KOPT-K1 (cell line): ENCODE measurements at regions not wholly inside any gene's neighbourhood (a gene's known extent, or its start where the extent isn't known, plus 50 kb on each side); places are given as distances from the start of the nearest gene placed in this dataset.
"Not testable (repeated sequence)": the region's sequence is repeated elsewhere in the genome, so short reads cannot be mapped to it uniquely, and the experiment has no call there.

ENCODE experiments used
- H3K27ac ChIP-seq: fragments of 200-600 bp; sonication (generic); 2 replicates; pipeline ENCODE4 v1.5.1; 2016; ENCODE audit warnings: antibody characterized with exemption, mild to moderate bottlenecking, low read depth, low read length; ENCODE audit not compliant: poor library complexity, severe bottlenecking
- H3K36me3 ChIP-seq: fragments of 200-600 bp; sonication (generic); 2 replicates; pipeline ENCODE4 v1.5.1; 2017; ENCODE audit warnings: antibody characterized with exemption, mild to moderate bottlenecking, low read length, moderate library complexity; ENCODE audit not compliant: insufficient read depth
- H3K9me3 ChIP-seq: fragments of 200-600 bp; sonication (generic); 2 replicates; pipeline ENCODE4 v1.5.1; 2017; ENCODE audit warnings: antibody characterized with exemption, low read length, mild to moderate bottlenecking; ENCODE audit not compliant: insufficient read depth, poor library complexity, severe bottlenecking

DNA sequence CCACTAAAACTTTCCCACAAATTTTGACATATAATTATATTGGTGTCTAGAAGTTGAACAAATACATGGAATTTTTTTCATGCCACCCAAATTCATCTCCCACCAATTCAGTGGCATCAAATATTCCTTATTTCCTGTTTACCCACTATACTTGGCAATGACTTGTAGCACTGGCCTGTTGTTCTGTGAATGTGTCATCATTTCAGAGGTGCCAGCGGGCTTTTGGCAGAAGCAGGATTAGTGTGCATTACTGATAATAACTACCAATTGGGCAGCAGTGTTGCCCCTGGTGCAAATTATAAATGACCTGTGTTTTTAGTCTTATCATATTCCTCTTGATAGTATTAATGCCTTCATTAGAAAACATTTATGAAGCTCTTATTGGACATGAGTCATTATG lies 121.3 kb downstream of the TFAP2B start:
- no peaks in the 10 kb centered on the region for H3K36me3 ChIP-seq
- H3K9me3 ChIP-seq: no peaks in the 10 kb centered on the region
- H3K27ac ChIP-seq: no peak overlapping the region

DNA sequence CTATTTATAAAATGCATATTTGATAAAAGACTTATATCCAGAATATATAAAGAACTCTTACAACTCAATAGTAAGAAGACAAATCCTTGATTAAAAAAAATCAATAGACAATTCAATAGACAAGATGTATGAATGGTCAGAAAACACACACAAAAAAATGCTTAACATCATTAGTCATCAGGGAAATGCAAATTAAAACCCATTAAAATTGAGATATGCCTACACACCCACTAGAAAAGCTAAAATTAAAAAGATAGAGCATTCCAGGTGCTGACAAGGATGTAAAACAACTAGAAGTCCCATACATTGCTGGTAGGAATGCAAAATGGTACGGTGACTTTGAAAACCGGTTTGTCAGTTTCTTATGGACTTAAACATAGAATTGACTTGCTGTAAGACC lies 127.1 kb downstream of the TFAP2B start:
- Histone ChIP-seq H3K9me3 (no peaks in the 10 kb centered on the region), H3K36me3 (no peaks in the 10 kb centered on the region), H3K27ac (no peak overlapping the region)

DNA sequence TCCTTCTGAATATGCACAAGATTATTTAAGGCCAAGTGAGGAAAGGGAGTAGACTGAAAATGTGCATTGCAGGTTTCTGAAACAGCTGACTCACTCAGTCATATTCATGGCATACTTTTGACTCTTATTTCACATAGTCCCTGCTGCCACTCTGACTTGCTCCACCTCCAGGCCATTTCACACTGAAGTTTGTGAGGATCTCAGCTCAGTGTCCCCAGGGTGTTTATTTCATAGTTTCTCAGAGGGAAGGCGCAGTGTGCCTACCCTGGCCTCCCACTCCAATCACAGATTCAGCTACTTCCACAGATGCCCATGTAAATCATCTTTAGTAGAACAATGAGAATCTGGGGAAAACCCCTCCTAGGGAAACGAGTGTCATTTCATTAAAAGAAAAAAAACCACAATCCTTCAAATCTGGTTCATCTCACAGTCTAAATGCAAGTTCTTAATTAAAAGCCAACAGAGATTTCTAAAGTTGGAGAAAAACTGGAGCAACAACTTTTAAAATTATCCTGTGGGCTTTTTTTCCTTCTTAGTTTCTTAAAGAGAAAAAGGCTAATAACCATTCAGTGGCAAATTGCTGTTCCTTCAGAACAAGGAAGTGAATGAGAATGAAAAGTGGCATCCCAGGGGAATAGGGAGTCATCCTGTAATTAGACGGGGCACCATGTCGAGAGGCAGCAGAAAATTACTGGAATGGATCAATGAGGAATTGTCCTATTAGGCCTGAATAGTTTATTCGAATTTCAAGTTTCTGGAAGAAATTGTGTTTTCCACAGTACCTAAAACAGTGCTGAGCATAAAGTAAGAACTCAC lies 133.6 kb downstream of the TFAP2B start:
- Histone ChIP-seq H3K9me3 (no peaks in the 10 kb centered on the region), H3K27ac (no peak overlapping the region)

DNA sequence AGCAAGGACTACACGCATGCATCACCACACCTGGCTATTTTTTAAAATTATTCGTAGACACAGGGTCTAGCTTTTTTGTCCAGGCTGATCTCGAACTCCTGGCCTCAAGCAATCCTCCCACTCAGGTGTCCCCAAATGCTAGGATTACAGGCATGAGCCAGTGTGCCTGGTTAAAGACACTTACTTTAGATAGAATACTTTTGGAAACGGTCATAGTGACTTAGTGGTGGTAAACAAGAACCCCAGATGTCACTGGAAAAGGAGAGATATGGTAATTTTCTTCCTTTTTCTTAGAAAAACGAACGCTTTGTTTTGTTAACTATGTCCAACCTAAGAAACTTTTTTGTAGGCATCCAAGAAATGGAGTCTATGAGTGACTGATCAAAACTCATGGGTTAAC lies 137.3 kb downstream of the TFAP2B start:
- H3K27ac ChIP-seq: no peak overlapping the region
- H3K9me3 ChIP-seq: no peaks in the 10 kb centered on the region
- no peaks in the 10 kb centered on the region for H3K36me3 ChIP-seq

More for the DNA sequence above, 133.6 kb downstream of the TFAP2B start:
- H3K36me3 ChIP-seq: no peaks in the 10 kb centered on the region

DNA sequence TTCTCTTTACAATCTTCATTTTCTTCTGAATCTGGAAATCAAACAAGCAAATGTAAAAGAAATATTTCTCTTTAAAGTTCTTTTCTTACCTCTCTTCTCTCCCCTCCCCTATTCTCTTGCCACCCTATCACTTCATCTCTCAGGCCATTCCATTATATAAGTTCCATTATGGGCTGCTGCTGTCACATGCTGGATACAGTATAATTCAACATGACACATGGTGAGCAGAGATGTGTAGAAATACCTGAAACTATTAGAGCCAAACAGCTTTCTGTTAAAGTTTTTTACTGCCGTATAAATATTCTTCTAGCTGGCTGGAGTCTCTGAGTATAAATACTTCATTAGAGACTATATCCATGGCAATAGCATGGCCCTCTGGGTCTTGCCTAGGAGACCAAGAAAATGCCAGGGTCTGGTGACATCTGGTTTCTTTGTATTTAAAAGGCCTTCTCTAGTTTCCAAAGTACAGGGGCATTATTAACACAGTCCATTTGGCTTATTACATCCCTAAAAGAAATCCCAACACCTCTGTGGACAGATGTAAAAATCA lies 139.6 kb downstream of the TFAP2B start:
- Histone ChIP-seq H3K27ac (no peak overlapping the region), H3K36me3 (no peaks in the 10 kb centered on the region), H3K9me3 (no peaks in the 10 kb centered on the region)

DNA sequence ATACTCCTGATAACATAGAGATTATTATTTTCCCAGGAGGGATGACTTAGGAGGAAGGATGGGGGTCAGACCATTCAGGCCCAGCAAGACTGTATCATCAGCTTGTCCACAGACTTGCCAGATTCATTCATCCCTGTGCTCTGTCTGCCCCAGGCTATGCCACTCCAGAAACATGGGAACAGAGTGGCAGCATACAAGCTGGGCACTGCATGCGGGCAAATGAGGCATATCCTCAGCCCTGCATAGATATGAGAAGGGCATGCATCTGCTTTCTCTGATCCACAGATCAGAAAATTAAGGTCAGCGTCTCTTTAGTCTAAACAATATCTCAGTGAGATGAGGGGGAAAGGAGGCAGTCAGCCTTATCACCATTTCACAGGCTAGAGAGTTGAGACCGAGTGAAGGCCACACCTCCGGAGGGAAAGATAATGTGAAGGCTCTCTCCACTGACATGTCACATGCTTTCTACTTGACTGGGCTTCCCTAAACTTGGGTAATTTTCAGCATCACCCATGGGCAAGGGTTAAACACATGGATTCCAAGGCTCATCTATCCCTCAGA lies 140.5 kb downstream of the TFAP2B start:
- Histone ChIP-seq H3K36me3 (no peaks in the 10 kb centered on the region), H3K27ac (no peak overlapping the region)

DNA sequence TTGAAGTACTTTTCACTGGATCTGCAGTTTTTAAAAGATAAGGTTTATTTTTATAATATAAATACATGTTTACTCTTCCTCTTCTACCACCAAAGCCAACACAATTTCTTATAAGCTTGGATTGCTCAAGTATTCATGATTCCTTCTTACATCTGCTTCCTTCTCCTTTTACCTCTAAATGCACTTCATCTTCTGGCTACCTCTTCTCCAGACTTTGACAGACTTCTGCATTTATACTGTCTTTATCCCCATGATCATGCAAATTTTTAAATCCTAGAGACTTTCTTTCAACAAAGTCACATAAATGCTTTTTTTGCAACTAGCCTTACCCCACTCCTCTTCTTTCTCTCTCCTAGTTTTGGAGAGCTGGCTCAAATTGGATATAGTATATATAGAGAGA lies 142.9 kb downstream of the TFAP2B start:
- no peaks in the 10 kb centered on the region for H3K9me3 ChIP-seq
- no peak overlapping the region for H3K27ac ChIP-seq
- no peaks in the 10 kb centered on the region for H3K36me3 ChIP-seq

More for the DNA sequence above, 140.5 kb downstream of the TFAP2B start:
- no peaks in the 10 kb centered on the region for H3K9me3 ChIP-seq

DNA sequence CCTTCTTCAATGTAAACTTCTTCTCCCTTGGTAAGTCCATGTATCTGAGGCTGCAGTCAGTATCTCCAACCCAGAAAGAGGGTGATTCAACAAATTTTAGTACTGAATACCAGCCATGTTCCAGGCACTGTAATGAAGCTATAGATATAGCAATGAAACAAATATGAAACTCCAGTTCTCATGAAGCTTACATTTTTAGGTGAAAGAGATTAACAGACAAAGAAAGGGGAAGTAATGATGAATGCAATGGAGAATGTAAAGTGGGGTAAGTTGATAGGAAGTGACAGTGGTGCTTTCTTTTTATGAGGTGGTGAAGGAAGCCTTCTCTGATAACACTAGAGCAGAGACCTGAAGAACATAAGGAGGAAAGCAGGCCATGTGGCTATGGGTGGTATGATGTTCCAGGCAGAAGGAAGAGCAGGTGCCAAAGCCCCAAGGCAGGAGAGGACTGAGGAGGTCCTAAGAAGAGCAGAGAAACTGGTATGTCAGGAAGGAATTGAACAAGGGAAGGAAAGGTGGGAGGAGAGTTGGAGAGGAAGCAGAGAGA lies 143.6 kb downstream of the TFAP2B start:
- Histone ChIP-seq H3K36me3 (no peaks in the 10 kb centered on the region), H3K27ac (no peak overlapping the region), H3K9me3 (no peaks in the 10 kb centered on the region)

DNA sequence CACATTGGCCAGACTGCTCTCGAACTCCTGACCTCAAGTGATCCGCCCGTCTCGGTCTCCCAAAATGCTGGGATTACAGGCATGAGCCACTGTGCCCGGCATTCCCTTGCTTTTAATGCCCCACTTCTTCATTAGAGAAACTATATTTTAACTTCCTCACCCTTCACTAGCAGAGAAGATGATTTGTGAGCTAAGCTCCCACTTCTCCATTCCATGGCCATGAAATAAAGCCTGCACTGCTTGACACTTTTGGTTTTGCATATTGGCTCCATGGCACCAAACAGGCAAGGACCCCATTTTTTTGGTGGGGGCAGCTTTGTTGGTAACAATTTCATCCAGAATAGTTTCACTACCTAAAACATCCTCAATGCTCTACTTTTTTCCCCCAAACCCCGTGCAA lies 145.3 kb downstream of the TFAP2B start:
- H3K27ac ChIP-seq: no peak overlapping the region
- H3K9me3 ChIP-seq: no peaks in the 10 kb centered on the region
- no peaks in the 10 kb centered on the region for H3K36me3 ChIP-seq

DNA sequence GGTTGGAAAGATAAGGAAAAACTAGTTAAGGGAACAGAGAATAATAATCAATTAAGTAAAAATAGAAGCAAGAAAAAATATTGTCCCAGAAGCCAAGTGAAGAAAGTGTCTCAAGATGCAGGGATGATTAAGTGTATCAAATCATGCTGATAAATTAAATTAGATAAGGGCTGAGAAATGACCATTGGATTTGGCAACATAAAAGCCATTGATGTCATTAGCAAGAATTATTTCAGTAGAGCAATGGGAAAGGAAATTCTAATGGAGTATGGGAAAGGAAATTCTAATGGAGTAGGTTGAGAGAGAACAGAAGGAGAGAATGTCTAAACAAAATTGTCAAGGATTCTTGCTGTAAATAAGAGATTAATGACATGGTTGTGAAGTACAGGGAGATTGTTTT lies 146.8 kb downstream of the TFAP2B start:
- Histone ChIP-seq H3K36me3 (no peaks in the 10 kb centered on the region), H3K9me3 (no peaks in the 10 kb centered on the region), H3K27ac (no peak overlapping the region)

DNA sequence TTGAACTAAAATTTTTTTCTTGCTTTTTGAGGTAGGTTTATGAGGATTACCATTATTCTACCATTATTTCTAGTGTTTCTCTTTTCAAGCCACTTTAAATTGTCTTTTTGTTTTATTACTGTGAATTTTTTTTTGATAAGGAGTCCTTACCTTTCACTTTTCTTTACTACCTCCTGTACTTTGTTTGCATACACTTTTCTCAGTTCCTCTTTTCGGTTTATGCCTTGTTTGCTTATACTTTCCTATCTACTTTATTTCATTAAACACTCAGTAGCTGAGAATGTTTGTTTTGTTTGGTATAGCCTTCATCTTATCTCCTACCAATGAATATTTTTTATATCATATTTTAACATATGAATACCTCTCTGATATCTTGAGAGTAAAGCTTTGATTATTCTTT lies 147.9 kb downstream of the TFAP2B start:
- Histone ChIP-seq H3K9me3 (no peaks in the 10 kb centered on the region), H3K36me3 (no peaks in the 10 kb centered on the region), H3K27ac (no peak overlapping the region)

DNA sequence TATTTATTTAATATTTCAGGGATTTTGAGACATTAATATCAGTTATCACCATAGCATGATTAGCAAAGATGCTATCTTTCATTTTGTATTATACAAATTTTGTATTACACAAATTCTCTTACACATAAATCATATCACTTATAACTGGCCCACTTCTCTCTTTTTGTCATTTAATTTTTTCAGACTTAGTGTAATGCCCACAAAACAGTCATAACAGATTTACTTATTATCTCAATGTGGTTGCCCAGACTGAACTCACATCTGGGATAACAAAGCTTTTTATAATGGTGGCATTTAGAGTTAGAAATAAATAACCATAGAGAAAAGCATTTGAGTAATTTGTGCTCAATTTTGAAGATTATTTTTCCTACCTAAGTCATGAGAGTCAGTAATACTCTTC lies 148.3 kb downstream of the TFAP2B start:
- H3K9me3 ChIP-seq: no peaks in the 10 kb centered on the region
- H3K36me3 ChIP-seq: no peaks in the 10 kb centered on the region
- H3K27ac ChIP-seq: no peak overlapping the region

DNA sequence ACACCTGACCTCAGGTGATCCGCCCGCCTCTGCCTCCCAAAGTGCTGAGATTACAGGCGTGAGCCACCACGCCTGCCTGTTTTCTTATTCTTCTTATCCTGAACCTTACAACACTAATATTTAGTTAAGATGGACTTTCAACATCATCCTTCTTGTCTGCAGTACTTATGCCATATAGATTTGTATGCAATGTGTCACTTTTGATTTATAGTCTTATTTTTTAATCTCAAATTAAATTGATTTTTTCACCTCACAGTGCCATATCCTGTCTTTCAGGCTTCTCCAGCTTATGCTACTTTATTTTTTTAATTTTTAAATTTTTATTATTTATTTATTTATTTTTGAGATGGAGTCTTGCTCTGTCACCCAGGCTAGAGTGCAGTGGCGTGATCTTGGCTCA lies 149.6 kb downstream of the TFAP2B start:
- not testable (repeated sequence) for H3K27ac ChIP-seq, H3K36me3 ChIP-seq, H3K9me3 ChIP-seq

DNA sequence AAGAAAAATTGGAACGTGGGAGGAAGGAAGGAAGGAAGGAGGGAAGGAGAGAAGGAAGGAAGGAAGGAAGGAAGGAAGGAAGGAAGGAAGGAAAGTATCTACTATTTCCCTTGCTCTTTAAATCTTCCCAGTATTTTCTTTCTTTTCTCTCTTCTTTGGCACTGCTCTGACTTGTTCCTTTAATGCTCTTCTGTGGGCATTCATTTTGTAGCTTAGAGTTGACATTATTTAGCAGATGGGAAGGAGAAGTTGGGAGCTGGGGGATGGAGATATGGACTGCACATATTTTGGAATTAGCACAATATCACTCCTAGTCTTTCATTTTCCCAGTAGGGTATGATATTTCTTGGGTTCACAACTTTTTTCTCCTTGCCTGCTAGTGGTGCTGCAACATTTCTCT lies 152.2 kb downstream of the TFAP2B start:
- no peaks in the 10 kb centered on the region for H3K9me3 ChIP-seq
- H3K36me3 ChIP-seq: no peaks in the 10 kb centered on the region
- no peak overlapping the region for H3K27ac ChIP-seq

DNA sequence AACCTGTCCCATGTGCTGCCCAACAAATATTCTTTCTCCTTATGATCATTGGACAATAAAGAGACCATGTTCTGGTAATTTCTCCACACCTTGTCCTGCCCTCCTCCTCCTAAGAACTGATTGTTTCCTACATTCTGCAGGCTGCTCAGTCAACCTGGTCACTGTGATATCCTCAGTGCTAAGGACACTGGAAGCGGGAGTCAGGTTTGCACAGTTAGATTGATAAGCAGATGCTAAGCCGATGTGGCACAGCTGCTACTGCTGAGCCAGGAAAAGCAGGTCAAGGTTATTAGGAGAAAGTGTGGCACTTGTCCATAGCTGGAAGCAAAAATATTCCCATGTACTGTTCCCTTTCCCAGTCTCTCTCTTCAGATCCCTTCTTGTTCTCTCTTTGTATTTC lies 154.8 kb downstream of the TFAP2B start:
- H3K27ac ChIP-seq: no peak overlapping the region
- H3K9me3 ChIP-seq: no peaks in the 10 kb centered on the region
- H3K36me3 ChIP-seq: no peaks in the 10 kb centered on the region

DNA sequence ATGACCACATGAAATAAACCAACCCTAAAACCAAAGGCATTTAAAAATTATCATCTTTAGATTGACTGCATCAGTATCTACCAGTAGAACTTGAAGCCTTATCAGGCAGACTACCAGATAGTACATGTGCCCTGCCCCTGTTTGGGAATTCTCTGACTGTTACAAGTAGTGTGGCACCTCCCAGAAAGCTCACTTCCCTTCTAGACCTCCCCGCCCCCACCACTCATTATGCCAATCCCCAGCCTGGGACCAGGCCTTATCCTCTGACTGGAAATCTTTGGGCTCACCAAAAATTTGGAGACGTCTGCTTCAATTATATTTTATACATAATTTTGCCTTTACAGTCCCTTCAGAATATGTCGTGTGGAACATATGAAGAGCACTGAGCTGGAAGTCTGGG lies 155.6 kb downstream of the TFAP2B start:
- no peak overlapping the region for H3K27ac ChIP-seq
- no peaks in the 10 kb centered on the region for H3K36me3 ChIP-seq
- H3K9me3 ChIP-seq: no peaks in the 10 kb centered on the region
